ENCODE measurements at regions not wholly inside any gene's neighbourhood (a gene's known extent, or its start where the extent isn't known, plus 50 kb on each side); places are given as distances from the start of the nearest gene placed in this dataset.

GRCh38 chr10:43945908-43946307 lies 297.2 kb upstream of the ZNF32 start:
- Histone ChIP-seq H3K9me3 (ENCODE audit: severe bottlenecking) (no peaks in the 10 kb centered on the region), H3K27me3 (ENCODE audit: insufficient read depth, low read depth, severe bottlenecking) (no peaks in the 10 kb centered on the region), H3K27ac (no peak overlapping the region), H3K4me3 (ENCODE audit: low read depth, low read length) (no peak overlapping the region), H3K36me3 (no peaks in the 10 kb centered on the region)
- no peak for DNase-seq
- TF ChIP-seq, protein P1, sequence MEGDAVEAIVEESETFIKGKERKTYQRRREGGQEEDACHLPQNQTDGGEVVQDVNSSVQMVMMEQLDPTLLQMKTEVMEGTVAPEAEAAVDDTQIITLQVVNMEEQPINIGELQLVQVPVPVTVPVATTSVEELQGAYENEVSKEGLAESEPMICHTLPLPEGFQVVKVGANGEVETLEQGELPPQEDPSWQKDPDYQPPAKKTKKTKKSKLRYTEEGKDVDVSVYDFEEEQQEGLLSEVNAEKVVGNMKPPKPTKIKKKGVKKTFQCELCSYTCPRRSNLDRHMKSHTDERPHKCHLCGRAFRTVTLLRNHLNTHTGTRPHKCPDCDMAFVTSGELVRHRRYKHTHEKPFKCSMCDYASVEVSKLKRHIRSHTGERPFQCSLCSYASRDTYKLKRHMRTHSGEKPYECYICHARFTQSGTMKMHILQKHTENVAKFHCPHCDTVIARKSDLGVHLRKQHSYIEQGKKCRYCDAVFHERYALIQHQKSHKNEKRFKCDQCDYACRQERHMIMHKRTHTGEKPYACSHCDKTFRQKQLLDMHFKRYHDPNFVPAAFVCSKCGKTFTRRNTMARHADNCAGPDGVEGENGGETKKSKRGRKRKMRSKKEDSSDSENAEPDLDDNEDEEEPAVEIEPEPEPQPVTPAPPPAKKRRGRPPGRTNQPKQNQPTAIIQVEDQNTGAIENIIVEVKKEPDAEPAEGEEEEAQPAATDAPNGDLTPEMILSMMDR (IDR thresholded peaks at IDR 0.05; ENCODE audit: low read depth, low read length), result no peak

DNA sequence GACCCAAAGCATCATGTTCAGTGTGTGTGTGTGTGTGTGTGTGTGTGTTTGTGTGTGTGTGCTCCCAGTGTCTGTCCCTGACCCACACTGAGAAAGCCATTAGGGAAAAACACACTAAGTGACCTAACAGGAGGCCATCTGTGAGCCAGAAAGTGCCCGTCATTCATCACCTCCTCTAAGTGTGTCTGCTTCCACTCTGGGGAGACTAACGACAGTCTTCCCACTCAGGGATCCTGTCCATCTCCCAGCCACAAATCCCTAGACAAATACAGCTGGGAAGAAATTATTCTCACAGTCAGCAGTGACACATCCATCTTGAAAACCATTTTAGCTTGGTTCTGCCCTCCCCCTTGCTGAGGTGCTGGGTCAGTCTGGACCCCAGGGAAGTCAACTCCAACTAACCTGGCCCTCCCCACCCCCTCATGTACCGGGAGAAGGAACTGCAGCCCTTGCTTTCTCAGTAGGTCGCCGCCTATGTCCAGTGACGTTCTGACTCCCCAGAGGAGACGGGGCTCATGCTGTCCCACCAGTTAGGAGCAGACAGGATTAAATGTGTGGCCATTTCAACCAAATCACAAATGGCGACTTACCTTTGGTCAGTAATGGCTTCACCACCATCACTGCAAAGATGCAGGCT lies 296.5 kb upstream of the ZNF32 start:
- DNase-seq, result no peak
- no peaks in the 10 kb centered on the region for H3K36me3 ChIP-seq
- no peaks in the 10 kb centered on the region for H3K9me3 ChIP-seq (ENCODE audit: severe bottlenecking)
- no peak overlapping the region for H3K27ac ChIP-seq
- no peak overlapping the region for H3K4me3 ChIP-seq (ENCODE audit: low read depth, low read length)
- no peaks in the 10 kb centered on the region for H3K27me3 ChIP-seq (ENCODE audit: insufficient read depth, low read depth, severe bottlenecking)
- TF ChIP-seq, protein P1 (IDR thresholded peaks at IDR 0.05; ENCODE audit: low read depth, low read length), result no peak

GRCh38 chr10:43944381-43945093 lies 295.9 kb upstream of the ZNF32 start:
- TF ChIP-seq, protein P1 (IDR thresholded peaks at IDR 0.05; ENCODE audit: low read depth, low read length), result no peak
- no peak overlapping the region for H3K27ac ChIP-seq
- H3K9me3 ChIP-seq (ENCODE audit: severe bottlenecking), result no peaks in the 10 kb centered on the region
- no peaks in the 10 kb centered on the region for H3K36me3 ChIP-seq
- DNase-seq, result no peak
- no peak overlapping the region for H3K4me3 ChIP-seq (ENCODE audit: low read depth, low read length)
- H3K27me3 ChIP-seq (ENCODE audit: insufficient read depth, low read depth, severe bottlenecking), result no peaks in the 10 kb centered on the region

DNA sequence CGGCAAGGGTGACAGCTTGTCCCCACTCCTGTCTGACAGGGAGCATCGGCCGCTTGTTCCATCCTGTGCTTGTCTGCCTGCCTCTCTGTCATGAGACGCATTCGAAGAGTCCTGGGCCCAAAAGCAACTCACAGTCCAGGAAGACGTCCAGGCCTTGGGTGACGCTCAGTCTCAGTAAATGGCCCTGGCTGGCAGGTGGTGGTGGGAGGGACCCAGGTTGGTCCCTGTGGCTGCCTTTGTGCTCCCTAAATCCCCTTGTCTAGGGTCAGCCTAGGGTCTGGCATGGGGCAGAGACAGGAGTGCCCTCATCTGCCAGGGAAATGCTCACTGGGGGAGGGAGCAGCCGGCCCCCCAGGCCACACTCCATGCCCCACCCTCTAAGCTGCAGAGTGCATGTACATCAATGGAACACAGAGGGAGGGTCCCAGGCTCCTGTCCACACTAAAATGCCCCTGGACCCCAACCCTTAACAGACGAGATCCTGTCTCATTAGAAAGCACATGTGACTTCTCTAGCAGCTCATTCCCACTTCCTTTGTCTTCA lies 295.2 kb upstream of the ZNF32 start:
- H3K4me3 ChIP-seq (ENCODE audit: low read depth, low read length), result no peak overlapping the region
- no peaks in the 10 kb centered on the region for H3K27me3 ChIP-seq (ENCODE audit: insufficient read depth, low read depth, severe bottlenecking)
- H3K27ac ChIP-seq, result no peak overlapping the region
- no peaks in the 10 kb centered on the region for H3K9me3 ChIP-seq (ENCODE audit: severe bottlenecking)
- DNase-seq, result no peak
- TF ChIP-seq, protein P1 (IDR thresholded peaks at IDR 0.05; ENCODE audit: low read depth, low read length), result no peak
- H3K36me3 ChIP-seq, result no peaks in the 10 kb centered on the region

DNA sequence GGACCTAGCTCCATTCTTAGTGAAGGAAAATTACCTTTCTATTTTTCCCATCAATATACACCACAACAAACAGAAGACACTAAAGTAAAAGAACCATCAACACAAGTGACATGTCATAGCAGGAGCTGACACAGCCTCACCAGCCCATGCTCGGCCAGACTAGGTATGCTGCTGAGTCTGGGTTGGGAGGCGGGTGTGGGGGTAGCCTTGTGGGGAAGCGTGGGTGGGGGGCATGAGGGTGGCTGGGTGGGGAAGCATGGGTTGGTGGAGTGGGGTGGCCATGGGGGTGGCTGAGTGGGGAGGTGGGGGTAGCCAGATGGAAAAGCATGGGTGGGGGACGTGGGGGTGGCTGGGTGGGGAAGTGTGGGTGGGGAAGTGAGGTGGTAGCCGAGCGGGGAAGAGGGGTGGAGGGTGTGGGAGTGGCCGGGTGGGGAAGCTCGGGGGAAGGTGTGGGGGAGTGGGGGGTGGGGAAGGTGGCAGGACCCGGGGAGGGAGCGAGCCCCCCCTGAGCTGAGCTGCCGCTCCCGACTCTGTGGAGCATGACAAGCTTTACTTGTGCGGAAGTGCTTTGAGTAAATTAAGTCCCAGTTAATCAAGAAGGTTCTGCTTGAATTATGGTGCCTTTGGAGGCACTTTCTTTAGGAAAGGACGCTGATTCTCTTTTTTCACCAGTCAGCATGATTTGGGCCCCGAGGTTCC lies 294.6 kb upstream of the ZNF32 start:
- H3K4me3 ChIP-seq (ENCODE audit: low read depth, low read length), result no peak overlapping the region
- no peaks in the 10 kb centered on the region for H3K9me3 ChIP-seq (ENCODE audit: severe bottlenecking)
- TF ChIP-seq, protein P1 (IDR thresholded peaks at IDR 0.05; ENCODE audit: low read depth, low read length), result no peak
- DNase-seq, result no peak
- no peaks in the 10 kb centered on the region for H3K27me3 ChIP-seq (ENCODE audit: insufficient read depth, low read depth, severe bottlenecking)
- no peak overlapping the region for H3K27ac ChIP-seq
- H3K36me3 ChIP-seq, result no peaks in the 10 kb centered on the region

Measured in WERI-Rb-1 (cell line).